ENCODE measurements at regions not wholly inside any gene's neighbourhood (a gene's known extent, or its start where the extent isn't known, plus 50 kb on each side); places are given as distances from the start of the nearest gene placed in this dataset.

GRCh38 chr5:141777711-141778110 is 95.7 kb upstream of the ARAP3 start:
- DNase-seq (ENCODE audit: low spot score): no peak

GRCh38 chr5:141777130-141777529 is 95.1 kb upstream of the ARAP3 start:
- DNase-seq (ENCODE audit: low spot score): no peak

GRCh38 chr5:141773779-141774562 is 91.9 kb upstream of the ARAP3 start:
- DNase-seq (ENCODE audit: low spot score): no peak

- DNase-seq (ENCODE audit: low spot score): no peak
These were observed 90.3 kb upstream of the ARAP3 start for GRCh38 chr5:141772281-141772680.

- no peak for DNase-seq (ENCODE audit: low spot score)
These were observed 89.5 kb upstream of the ARAP3 start for GRCh38 chr5:141771562-141771961.

GRCh38 chr5:141771031-141771430 is 89.0 kb upstream of the ARAP3 start:
- no peak for DNase-seq (ENCODE audit: low spot score)

- no peak for DNase-seq (ENCODE audit: low spot score)
These were observed 87.6 kb upstream of the ARAP3 start for GRCh38 chr5:141769671-141770070.

- DNase-seq (ENCODE audit: low spot score): no peak
These were observed 85.6 kb upstream of the ARAP3 start for GRCh38 chr5:141767671-141768070.

- DNase-seq (ENCODE audit: low spot score): no peak
These were observed 84.0 kb upstream of the ARAP3 start for GRCh38 chr5:141765896-141766551.

- DNase-seq (ENCODE audit: low spot score): no peak
These were observed 81.5 kb upstream of the ARAP3 start for GRCh38 chr5:141763541-141763940.

- no peak for DNase-seq (ENCODE audit: low spot score)
These were observed 80.8 kb upstream of the ARAP3 start for GRCh38 chr5:141762790-141763368.

GRCh38 chr5:141762316-141762715 is 80.3 kb upstream of the ARAP3 start:
- no peak for DNase-seq (ENCODE audit: low spot score)

GRCh38 chr5:141760753-141761152 is 78.7 kb upstream of the ARAP3 start:
- DNase-seq (ENCODE audit: low spot score): no peak

GRCh38 chr5:141760193-141760592 is 78.2 kb upstream of the ARAP3 start:
- no peak for DNase-seq (ENCODE audit: low spot score)

GRCh38 chr5:141758310-141758998 is 76.4 kb upstream of the ARAP3 start:
- peak; percentile 43 for DNase-seq (ENCODE audit: low spot score)

- DNase-seq (ENCODE audit: low spot score): peak; percentile 57
These were observed 75.4 kb upstream of the ARAP3 start for GRCh38 chr5:141757402-141757801.

- no peak for DNase-seq (ENCODE audit: low spot score)
These were observed 74.2 kb upstream of the ARAP3 start for GRCh38 chr5:141756196-141756595.

GRCh38 chr5:141753971-141754713 is 72.1 kb upstream of the ARAP3 start:
- peak; percentile 30 for DNase-seq (ENCODE audit: low spot score)

GRCh38 chr5:141753143-141753970 is 71.3 kb upstream of the ARAP3 start:
- DNase-seq (ENCODE audit: low spot score): no peak

GRCh38 chr5:141747152-141748141 is 65.4 kb upstream of the ARAP3 start:
- peak; percentile 35 for DNase-seq (ENCODE audit: low spot score)

Data from SW480 (cell line).